Spinal cord (tissue), 9 donors: ENCODE measurements at regions not wholly inside any gene's neighbourhood (a gene's known extent, or its start where the extent isn't known, plus 50 kb on each side); places are given as distances from the start of the nearest gene placed in this dataset.
A peak's percentile ranks its signal among the peaks of the same experiment; 100 is the strongest.

Experiments used
- DNase-seq, 6 donors: peaks; one replicate each; pipeline versions ENCODE4 v3.0.0 to v3.0.0-alpha.2; 2013 to 2015; ENCODE audit warnings: low spot score in 6 of 6, low read depth in 4 of 6
- H3K27ac ChIP-seq: one replicate; pipeline ENCODE4 v1.5.1; 2013; ENCODE audit warnings: low read depth, low read length, control low read depth
- H3K27me3 ChIP-seq: one replicate; pipeline ENCODE4 v1.6.1; 2013; ENCODE audit warnings: low read length; ENCODE audit not compliant: control insufficient read depth, insufficient read depth
- H3K36me3 ChIP-seq: one replicate; pipeline ENCODE4 v1.6.1; 2013; ENCODE audit warnings: low read length; ENCODE audit not compliant: control insufficient read depth, insufficient read depth
- H3K4me1 ChIP-seq: one replicate; pipeline ENCODE4 v1.6.1; 2013; ENCODE audit warnings: low read length; ENCODE audit not compliant: control insufficient read depth, insufficient read depth
- H3K4me3 ChIP-seq: one replicate; pipeline ENCODE4 v1.5.1; 2013; ENCODE audit warnings: low read depth, low read length, control low read depth
- H3K9me3 ChIP-seq: one replicate; pipeline ENCODE4 v1.6.1; 2013; ENCODE audit warnings: low read length; ENCODE audit not compliant: control insufficient read depth, insufficient read depth
- WGBS: methylation state at CpG from one replicate; pipeline ENCODE4 v1.1.5; 2013; ENCODE audit warnings: missing lambda C conversion rate; ENCODE audit not compliant: insufficient coverage; 5-methylcytosine and 5-hydroxymethylcytosine counted together
- donor health status: healthy.

- no peaks in the 10 kb centered on the region for H3K4me1 ChIP-seq
- no peak overlapping the region for H3K4me3 ChIP-seq
- H3K36me3 ChIP-seq = no peaks in the 10 kb centered on the region
- peak in 1 of 6 donors; percentile 5 for DNase-seq
- no peaks in the 10 kb centered on the region for H3K27me3 ChIP-seq
- WGBS = no CpG with 5 or more reads among the region's 2 CpGs
- no peaks in the 10 kb centered on the region for H3K9me3 ChIP-seq
- H3K27ac ChIP-seq = no peak overlapping the region
These were observed 102.8 kb downstream of the ITIH6 start for GRCh38 chrX:54695231-54695630.

- DNase-seq = no peak
- Histone ChIP-seq H3K36me3 (no peaks in the 10 kb centered on the region), H3K4me1 (no peaks in the 10 kb centered on the region), H3K27me3 (no peaks in the 10 kb centered on the region), H3K9me3 (no peaks in the 10 kb centered on the region), H3K27ac (no peak overlapping the region), H3K4me3 (no peak overlapping the region)
- WGBS = 43% methylated on average over 5 of the region's 6 CpGs
These were observed 102.1 kb downstream of the ITIH6 start for GRCh38 chrX:54695816-54696487.
